HPDE6-E6E7 (cell line): ENCODE measurements at regions not wholly inside any gene's neighbourhood (a gene's known extent, or its start where the extent isn't known, plus 50 kb on each side); places are given as distances from the start of the nearest gene placed in this dataset.
"Not testable (repeated sequence)": the region's sequence is repeated elsewhere in the genome, so short reads cannot be mapped to it uniquely, and the experiment has no call there.

ENCODE experiments used
- DNase-seq: peaks from one replicate; pipeline ENCODE4 v3.0.0; 2011; ENCODE audit warnings: missing footprints; ENCODE audit errors: extremely low spot score

DNA sequence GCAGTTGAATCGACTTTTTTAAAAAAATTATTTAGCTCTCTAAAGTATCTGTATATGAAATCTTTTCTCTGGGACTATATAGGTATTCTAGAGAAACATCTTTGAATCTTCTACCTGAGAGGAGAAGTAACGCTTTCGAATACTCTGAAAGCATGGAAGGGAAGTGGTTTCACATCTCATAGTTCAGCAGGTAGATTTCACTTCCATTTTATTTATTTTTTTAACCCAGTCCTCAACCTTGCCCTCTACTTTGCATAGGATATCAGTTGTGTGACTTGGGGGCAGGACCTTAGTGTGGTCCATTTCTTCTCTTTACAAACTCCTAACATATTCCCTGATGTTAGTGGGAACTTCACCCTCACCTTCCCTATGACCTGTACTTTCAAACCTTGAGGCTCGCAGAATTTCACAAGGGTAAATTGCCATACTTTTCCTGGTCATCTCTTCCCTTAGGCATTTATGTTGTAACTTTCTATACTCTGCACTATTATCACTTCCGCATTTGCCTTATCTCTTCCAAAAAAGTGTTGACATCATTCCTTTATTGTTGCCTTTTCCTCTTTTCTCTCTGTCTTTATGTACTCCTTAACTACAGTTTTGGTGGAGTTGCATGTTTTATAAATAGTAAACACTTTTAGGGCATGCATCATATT is 1208.5 kb upstream of the ADGRL4 start:
- DNase-seq: no peak

DNA sequence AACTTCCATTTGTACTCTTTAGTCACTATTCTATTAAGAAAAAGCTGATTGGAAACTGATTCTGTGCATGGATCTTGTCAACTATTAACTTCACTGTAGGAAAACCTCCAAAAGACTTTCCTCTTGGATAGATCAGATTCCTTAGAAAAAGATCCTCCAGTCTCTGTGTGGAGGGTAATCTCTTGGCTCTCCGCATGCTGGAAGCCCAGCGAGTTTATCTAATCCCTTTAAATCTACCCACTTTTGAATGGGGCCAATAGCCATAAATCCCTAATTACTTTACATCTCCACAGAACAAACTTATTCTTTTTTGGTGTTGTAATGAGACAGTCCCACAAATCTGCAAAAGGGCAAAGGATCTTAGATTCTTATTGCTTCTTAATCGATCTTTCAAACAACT is 1206.4 kb upstream of the ADGRL4 start:
- DNase-seq: no peak

DNA sequence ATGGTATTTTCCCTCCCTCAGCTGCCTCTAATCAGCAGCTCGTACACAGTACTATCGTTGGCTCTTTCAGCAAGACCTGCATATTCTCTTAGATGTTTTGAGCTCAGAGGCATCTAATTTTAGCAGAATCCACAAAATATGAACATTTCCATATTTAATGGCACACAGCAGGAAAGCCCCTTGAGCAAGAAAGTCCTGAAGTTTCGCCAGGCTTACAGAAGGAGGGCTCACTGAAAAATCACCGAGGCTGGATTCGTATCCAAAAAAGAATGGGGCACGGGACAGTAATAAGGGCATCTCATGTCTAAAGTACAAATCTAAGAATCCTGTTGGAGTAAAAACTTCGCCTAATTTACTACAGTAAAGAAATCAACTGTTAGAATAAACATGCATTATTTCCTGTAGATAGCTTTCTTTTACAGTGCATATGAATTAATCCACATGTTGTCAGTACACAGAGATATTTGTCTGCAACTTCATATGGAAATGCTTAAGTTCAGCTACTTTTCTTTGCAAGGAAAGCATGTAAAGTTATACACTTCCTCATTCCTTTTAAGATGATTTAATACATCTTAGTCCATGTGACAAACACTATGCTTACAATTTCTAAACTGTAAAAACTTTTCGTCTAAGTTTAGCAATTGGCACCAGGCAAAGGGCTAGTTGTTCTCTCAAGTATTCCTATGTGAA is 1205.3 kb upstream of the ADGRL4 start:
- no peak for DNase-seq

DNA sequence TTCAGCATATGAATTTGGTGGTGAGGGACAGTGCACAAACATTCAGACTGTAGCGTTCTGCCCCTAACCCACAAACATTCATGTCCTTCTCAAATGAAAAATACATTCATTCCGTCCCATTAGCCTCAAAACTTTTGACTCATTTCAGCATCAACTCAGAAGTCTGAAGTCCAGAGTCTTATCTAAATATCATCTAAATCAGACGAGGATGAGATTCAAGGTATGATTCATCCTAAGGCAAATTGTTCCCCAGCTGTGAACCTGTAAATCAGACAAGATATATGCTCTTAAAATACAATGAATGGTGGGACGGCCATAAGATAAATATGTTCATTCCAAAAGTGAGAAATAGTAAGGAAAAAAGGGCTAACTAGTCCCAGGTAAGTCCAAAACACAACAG is 1195.6 kb upstream of the ADGRL4 start:
- no peak for DNase-seq

DNA sequence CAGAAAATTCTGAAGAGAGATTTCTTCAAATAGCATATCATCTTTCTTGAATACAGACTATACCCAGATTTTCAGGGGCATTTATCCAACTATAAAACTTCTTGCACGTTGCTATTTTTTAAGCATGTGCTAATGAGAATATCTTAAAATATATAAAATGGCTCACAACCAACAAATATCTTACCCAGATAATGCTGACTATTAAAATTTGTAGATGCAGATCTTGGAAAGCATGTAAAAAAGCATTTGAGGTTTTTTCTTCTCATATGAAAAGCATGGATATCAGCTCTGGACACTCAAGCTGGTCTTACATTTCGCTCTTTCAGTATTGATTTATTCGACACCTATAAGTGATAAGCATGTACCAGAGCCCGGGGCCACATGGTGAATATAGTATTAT is 1187.7 kb upstream of the ADGRL4 start:
- no peak for DNase-seq

DNA sequence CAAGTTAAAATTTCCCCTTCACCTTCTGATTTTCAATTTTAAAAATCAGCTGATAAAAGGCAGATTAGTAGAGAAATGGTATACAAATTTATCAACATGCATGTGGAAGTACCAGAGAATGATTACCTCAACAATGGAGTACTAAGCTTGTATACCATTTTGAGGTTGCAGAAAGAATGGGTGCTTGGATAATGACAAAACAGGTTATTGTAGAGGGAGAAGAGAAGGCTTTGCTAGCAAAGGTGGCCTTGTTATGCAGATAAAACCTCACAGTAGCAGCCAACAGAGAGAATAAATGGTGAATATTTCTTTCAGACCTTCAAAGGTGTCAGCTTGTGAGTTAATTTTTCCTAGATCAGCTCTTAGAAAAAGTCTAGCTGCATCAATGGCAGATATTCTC is 1174.9 kb upstream of the ADGRL4 start:
- no peak for DNase-seq

DNA sequence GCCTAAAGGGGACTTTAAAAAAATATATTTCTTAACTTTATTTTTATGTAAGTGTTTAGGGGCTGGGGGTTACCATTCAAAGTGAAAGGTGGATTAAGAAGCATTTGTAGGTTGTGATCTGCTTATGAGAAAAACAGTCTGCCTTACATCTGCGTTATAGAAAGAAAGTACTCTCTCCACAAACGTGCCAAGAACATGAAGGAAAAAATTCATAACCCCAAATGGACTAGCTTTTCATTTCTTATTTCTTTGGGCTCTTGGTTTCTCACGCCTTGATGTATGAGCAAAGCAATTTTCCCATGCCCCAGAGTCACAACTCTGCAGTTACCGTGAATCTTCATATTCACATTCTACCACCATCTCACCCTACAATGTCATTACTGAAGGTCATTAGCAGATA is 1165.1 kb upstream of the ADGRL4 start:
- DNase-seq: no peak

DNA sequence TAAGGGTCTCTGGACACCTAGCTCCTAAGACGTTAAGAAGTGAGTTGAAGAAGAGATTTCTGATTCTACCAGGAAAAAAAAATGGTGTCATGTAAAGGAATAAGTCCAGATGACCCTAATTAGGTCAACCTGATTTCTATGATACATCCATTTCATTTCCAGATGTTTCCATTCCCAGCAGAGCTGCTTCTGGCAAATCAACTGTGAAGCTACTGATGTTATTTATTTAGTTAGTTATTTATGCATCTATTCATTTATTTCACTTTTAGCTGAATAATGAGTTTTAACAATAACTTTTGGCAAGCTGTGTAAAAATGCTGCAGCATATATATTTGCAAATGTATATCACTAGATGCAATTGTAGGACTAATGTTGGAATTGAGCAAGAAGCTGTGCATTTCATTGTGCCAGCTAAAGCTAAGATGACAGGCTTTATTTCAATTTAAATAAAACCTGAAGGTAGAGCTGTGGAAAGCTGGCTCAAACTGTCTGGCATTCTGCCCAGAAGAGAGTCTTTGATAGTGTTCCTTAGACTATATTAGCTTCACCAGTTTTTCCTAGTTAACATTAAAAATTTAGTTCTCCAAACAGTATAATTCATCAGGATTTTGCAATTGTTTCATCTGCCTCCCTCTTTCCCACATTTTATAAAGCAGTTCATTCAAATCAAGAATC is 1164.4 kb upstream of the ADGRL4 start:
- DNase-seq: no peak

DNA sequence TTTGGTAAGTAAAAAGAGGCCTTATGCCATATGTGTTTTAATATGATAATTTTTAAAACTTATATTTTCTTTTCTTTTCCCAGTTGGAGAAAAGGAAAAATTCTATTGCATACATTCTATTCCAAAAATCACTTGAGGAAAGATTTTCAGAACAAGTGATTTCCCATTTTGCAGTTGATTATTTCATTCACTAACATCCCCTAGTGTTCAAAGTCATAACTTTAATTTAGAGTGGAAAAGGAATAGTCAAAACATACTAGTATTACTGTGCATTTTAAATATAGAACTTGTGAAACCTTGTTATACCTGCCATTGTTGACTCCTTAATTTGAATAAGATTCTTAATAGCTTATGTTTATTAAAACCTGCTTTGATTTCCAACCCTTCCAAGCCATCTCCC is 1157.6 kb upstream of the ADGRL4 start:
- DNase-seq: no peak

DNA sequence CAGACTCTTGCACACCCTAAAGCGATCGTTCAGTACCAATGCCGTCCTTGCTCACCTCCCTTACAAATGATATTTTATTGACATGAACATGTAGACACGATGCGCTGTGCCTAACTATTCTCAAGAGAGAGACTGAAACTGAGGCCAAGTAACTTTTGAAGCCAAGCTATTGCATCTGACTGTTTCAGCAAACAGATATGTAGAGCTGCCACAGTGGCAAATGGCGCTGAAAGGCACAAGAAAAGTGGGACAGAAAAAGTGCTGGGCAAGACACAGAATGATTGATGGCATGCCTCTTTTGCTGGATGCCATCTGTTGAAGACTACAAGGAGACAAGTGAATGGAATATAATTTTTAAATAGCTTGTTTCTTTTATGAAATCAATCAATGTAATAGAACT is 1157.2 kb upstream of the ADGRL4 start:
- no peak for DNase-seq

DNA sequence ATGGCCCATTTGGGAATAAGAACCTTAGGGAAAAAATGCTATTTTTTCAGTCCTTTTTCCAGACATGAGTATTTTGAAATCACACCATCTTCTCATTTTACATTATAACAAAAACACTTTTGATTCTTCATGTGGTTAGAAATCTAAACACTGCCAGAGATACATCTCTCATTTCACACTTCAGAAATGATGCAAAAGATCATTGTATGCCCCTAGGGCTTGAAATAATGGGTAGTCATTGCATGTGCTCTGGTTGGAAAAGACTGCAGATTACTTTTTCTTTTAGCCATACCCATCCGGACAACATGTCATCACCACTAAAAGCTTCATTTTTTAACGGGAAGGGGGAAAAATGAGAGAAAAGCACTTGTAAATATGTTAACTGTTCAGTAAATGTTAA is 1152.2 kb upstream of the ADGRL4 start:
- DNase-seq: no peak

DNA sequence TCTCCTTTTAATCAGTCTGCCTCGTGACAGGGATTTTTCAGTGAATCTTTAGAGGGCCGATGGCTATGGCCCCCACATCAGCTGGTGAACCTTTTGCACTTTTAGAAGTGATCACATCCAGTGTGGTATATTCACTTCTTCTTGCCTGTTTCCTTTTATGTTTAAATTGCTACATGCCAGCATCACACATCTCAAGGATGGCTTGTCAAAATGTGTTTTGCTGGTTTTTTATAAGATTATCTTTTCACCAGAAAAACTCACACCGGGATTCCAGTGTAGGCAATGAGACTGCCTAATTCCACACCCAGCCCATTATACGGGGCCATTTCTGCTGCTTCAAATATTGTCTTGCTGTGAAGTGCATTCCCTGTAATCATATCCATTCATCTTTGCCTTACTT is 1151.7 kb upstream of the ADGRL4 start:
- DNase-seq: no peak

DNA sequence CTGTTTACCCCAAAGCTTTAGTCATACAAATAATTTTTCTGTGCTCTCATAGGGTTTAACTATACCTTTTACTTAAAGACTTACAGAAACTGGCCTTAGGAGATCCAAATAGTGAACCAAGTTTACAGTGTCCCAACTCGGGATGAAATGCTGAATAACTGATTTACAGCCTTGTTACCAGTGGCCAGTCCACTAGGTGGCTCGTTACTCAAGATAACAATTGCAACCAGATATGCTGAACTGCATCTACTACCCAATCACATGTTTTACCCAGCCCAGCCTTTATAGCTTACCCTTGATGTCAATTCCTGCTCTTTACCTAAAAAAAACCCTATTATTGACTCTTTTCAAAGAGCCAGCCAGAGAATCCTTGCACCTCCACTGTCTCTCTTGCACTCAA is 1148.8 kb upstream of the ADGRL4 start:
- DNase-seq: peak; percentile 10

DNA sequence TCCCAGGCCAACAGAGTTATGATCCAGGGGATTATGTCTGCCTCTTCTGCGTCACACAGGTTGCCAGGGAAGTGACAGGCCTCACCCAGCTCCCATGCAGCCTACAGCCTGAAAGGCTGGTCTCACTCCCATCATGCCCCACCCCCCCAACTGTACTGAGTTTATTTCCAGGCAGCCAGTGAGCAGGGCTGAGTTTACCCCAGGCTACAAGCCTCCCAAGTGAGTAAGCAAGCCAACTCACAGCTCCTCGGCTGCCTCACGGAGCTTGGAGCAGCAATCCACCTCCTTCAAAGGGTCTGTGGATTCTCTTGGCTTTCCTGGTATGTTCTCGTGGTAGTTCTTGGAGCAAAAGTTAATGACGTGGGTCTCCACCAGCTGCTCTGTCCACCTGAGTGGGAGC is 1147.6 kb upstream of the ADGRL4 start:
- DNase-seq: no peak

DNA sequence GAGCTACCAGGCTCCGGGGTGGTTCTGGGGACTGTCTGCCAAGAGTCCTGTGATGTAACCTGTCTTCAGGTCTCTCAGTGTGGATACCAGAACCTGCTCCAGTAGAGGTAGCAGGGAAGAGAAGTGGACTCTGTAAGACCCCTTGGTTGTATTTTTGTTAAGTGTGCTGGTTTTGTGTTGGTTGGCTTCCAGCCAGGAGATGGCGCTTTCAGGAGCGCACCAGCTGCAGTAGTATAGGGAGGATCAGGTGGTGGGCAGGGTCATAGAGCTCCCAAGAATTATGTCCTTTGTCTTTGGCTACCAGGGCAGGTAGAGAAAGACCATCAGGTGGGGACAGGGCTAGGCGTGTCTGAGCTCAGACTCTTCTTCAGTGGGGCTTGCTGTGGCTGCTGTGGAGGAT is 1147.2 kb upstream of the ADGRL4 start:
- DNase-seq: no peak

DNA sequence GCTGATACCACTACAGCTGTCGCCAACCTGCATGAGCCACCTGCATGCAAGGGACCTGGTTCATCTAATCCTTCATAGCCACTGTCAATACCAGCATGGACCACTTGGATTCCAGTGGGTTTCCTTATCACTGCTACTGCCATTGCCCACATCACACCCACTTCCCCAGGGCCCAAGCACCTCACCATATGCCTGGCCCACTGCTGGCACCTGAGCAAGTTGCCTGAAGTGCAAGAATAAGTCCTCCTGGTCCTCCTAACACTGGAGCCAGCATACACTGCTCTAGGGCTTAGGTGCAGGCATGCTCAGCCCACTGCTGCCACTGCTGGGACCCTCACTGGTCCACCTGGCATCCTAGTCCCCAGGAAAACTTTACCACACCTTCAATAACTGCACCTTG is 1136.8 kb upstream of the ADGRL4 start:
- no peak for DNase-seq

DNA sequence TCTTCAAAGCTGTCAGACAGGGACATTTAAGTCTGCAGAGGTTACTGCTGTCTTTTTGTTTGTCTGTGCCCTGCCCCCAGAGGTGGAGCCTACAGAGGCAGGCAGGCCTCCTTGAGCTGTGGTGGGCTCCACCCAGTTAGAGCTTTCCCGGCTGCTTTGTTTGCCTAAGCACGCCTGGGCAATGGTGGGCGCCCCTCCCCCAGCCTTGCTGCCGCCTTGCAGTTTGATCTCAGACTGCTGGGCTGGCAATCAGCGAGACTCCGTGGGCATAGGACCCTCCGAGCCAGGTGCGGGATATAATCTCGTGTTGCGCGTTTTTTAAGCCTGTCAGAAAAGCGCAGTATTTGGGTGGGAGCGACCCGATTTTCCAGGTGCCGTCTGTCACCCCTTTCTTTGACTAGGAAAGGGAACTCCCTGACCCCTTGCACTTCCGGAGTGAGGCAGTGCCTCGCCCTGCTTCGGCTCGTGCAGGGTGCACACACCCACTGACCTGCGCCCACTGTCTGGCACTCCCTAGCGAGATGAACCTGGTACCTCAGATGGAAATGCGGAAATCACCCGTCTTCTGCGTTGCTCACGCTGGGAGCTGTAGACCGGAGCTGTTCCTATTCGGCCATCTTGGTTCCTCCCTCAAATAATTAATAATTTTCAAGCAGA is 1131.5 kb upstream of the ADGRL4 start:
- not testable (repeated sequence) for DNase-seq

DNA sequence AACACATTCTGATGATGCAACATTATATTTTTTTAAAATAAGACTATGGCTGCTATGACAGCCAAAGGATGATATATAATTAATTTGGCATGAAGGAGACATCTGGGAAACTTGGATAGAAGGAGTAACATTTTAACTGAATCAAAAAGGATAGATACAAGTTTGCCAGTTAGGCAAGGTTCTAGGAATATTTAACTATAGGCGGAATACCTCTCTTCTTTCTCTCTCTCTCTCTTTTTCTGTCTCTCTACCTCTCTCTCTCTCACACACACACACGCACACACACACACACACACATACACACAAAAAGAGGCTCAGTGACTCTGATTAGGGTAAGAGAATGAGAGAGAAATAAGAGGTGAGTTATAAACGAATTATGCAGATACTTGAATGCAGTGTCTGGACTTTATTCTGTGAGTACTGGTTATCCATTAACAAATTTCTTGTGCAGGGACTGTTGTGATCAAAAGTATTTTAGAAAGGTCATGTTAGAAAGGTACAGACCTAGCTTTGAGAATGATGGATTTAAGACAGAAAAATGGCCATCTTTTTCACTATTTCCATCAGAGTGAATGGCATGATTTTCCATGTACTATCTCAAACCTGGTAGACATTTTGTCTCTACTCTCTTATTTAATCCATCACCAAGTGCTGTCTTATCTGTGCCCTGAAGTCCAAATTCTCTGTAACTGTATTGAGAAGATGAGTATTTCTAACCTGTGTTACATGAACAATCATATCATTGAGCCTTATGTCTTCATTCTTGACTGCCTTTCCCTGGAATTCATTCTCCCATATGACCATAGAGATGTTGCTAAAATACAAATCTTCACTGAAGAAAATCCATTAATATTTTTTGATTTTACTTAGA is 1106.9 kb upstream of the ADGRL4 start:
- DNase-seq: no peak

DNA sequence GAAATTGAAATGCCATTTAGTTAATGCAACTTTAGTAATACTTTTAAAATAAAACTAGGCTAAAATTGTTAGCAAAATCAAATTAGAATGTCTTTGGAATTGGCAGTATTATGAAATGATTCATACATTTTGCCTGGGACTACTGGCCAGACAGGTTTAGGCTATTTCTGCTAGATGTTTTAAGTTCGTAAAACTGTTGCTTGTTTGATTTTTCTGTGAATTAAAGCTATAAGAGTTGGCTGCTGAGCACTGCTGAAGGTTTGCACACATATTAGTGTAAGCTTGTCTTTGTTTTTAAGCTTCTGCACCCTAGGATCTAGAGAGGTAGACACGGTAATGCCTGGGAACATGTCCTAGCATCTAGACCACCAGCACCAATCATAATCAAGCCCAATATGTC is 1094.6 kb upstream of the ADGRL4 start:
- no peak for DNase-seq

DNA sequence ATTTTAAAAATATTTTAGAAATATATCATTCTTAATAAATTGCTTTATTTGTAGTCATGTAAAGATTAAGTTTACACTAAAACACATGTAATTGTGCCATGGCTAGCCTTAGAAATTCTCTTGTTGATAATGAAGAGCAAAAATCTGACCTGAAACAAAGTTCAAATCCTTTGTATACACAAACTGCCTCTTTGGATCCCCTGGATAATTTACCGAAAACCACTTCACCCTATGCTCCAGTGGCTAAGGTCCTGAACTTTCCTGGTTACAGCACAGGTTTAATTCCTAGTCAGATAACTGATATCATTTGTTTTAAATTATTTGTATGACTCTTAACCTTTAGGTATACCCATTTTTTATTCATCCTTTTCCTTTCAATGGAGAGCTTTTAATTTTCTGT is 1093.2 kb upstream of the ADGRL4 start:
- DNase-seq: no peak

DNA sequence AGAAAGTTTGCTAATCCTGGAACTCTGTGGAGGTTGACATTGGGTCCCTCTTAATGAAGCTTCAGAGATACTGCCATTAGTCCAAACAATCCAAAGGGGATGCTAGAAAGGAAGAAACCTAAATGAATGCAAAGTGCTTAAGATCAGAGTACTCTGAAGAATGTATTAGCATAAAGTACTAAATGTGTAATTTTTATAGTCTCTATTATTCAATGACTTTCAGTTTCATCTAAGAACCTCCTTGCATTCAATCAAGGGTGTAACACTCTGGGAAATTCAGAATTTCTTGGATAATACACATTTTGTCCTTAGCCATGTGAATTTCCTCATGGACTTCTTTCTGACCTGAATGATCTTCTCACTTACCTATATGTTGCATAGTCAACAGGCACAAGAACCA is 1078.5 kb upstream of the ADGRL4 start:
- DNase-seq: no peak

DNA sequence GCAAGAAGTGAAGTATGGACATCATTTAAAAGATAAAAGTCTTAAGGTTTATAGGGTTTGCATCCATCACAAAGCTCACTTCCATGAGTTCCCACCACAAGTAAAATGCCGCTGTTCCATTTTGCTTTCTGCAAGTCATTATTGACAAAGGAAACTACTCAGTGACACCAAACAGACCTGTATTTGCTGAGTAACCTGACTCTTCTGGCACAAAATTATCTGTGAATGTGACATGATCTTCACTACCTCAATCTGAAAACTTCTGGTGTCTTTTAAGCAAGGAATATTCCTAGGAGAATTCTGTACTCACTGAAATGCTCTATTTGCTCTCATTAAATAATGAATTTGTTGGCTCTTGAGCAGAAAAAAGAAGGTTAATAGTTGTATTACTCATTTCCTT is 1077.4 kb upstream of the ADGRL4 start:
- no peak for DNase-seq
